Stimulated activated CD4-positive, alpha-beta T cell treated with anti-CD3 and anti-CD28 coated beads, Interleukin-15, amount 100 ng/mL, for 1 hour (primary cell): ENCODE measurements at regions not wholly inside any gene's neighbourhood (a gene's known extent, or its start where the extent isn't known, plus 50 kb on each side); places are given as distances from the start of the nearest gene placed in this dataset.
"Not testable (repeated sequence)": the region's sequence is repeated elsewhere in the genome, so short reads cannot be mapped to it uniquely, and the experiment has no call there.

Experiments
- DNase-seq, 2 donors: peaks; one replicate each; pipeline ENCODE4 v3.0.0-alpha.2; 2020; ENCODE audit warnings: low read depth in 1 of 2, low spot score in 1 of 2

DNA sequence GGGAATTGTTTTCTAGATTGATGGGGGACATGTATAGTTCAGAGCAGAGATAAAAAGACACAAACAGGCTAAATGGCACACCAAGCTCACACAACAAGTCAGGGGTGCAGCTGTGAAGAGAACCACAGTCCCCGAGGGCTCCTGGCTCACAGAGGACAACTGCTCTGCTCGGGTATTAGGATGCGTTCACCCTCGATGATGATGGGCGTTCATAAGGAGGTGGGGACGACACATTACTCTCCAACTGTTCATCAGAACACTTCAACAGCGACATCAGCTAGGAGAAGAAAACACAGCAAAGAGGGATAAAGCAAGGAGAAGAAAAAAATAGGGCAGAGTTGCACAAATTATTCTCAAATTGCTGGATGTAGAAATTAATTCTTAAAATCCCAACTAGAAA is 174.8 kb upstream of the RREB1 start:
- DNase-seq, result no peak

DNA sequence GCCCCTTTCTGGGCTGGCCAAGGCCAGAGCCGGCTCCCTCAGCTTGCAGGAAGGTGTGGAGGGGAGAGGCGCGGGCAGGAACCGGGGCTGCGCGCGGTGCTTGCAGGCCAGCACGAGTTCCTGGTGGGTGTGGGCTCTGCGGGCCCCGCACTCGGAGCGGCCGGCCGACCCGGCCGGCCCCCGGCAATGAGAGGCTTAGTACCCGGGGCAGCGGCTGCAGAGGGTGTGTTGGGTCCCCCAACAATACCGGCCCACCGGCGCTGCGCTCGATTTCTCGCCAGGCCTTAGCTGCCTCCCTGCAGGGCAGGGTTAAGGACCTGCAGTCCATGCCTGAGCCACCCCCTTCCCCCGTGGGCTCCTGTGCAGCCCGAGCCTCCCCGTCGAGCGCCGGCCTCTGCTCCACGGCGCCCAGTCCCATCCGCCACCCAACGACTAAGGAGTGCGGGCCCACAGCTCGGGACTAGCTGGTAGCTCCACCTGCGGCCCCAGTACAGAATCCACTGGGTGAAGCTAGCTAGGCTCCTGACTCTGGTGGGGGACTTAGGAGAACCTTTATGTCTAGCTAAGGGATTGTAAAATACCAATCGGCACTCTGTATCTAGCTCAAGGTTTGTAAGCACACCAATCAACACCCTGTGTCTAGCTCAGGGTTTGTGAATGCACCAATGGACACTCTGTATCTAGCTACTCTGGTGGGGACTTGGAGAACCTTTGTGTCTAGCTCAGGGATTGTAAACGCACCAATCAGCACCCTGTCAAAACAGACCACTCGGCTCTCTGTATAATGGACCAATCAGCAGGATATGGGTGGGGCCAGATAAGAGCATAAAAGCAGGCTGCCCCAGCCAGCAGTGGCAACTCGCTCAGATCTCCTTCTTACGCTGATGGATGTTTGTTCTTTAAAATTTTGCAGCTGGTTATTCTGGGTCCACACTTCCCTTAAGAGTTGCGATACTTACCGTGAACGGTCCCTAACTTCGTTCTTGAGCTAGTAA is 167.4 kb upstream of the RREB1 start:
- DNase-seq, result no peak

DNA sequence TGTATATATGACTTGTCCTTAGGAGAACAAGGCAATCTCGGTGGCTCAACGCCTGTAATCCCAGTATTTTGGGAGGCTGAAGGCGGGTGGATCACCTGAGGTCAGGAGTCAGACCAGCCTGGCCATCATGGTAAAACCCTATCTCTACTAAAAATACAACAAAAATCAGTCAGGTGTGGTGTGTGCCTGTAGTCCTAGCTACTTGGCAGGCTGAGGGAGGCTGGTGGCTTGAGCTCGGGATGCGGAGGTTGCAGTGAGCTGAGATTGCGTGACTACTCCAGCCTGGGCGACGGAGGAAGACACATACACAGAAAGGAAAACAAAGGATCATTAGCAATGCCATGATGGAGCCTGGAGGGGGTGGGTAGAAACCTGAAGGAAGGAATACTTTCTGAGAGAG is 166.6 kb upstream of the RREB1 start:
- DNase-seq, result no peak

DNA sequence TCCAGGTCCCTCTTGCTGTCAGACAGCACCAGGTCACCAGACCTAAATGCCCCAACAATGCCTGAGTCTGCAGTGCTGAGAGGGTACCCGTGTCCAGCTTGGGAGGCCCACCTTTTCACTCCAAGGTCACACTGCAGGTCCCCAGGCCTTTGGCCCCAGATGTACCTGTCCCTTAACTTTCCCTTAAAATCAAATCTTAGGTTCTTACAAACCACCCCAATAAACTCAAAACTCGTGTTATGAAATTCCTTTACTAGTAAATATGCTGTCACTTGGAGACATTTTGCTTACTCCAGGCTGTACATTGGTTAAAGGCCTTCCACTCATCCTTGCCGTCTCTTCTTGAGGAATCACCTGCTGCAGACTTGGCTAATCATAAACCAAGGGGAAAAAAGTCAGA is 165.7 kb upstream of the RREB1 start:
- no peak for DNase-seq

DNA sequence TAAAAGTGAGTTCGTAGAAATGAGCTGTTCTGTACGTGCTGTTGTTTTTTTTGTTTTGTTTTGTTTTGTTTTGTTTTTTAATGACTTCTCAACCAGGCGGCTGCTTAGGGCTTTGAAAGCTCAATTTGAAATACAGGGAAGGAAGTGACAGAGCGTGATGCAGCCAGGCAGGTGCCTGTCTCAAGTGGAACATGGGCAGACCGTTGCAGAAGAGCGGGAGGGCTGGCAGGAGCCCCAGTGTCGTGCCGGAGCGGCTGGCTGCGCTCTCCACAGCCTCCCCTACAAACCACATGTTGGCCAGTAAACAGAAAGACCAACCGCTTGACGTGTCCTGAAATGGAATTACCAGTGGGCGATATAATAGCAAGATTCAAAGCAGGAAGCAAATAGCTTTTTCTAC is 164.9 kb upstream of the RREB1 start:
- no peak for DNase-seq

DNA sequence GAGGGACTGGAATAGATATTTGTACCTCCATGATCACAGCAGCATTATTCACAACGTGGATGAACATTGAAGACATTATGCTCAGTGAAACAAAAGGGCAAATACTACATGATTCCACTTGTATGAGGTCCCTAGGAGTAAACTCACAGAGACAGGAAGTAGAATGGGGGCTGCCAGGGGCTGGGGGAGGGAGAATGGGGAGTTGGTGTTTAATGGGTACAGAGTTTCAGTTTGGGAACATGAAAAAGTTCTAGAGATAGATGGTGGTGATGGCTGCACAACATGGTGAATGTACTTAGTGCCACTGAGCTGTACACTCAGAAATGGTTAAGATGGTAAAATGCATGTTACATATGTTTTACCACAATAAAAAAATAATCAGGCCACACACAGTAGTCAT is 164.3 kb upstream of the RREB1 start:
- DNase-seq, result no peak

DNA sequence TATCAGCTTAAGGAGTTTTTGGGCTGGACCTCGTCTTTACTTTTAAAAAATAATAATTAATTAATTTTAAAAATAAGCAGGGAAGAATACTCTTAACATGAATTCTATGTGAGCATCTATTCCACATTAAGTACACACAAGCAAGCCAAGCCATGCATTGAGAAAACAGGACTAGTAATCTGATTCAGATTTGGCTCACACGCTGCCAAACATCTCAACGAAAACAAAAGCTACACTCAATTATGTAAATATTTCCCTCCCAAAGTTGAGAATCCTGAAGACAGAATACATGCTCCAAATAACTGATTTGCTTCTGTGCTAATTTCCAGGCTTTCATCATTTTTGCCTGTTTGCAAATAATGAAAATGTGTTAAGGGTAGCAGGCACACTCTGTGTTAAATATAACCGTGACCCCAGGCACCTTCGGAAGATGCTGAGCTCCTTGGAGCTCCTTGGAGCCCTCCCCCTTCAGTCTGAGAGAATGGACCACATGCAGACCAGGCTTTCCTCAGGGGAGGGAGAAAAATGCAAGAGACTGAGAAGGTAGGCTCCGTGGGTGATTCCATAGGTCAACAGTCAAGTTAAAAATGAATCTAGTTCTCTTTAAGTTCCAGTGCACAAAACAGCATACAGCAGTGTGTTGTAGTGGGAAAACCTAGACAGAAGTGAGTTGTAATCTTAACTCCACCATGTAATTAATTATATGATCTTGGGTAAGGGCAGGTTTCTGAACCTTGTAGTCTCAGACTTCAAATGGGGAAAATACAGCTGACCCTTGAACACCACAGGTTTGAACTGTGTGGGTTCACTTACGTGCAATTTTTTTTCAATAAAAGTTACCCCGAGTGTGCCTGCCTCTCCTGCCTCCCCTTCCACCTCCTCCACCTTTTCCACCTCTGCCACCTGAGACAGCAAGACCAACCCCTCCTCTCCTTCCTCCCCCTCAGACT is 161.3 kb upstream of the RREB1 start:
- no peak for DNase-seq

DNA sequence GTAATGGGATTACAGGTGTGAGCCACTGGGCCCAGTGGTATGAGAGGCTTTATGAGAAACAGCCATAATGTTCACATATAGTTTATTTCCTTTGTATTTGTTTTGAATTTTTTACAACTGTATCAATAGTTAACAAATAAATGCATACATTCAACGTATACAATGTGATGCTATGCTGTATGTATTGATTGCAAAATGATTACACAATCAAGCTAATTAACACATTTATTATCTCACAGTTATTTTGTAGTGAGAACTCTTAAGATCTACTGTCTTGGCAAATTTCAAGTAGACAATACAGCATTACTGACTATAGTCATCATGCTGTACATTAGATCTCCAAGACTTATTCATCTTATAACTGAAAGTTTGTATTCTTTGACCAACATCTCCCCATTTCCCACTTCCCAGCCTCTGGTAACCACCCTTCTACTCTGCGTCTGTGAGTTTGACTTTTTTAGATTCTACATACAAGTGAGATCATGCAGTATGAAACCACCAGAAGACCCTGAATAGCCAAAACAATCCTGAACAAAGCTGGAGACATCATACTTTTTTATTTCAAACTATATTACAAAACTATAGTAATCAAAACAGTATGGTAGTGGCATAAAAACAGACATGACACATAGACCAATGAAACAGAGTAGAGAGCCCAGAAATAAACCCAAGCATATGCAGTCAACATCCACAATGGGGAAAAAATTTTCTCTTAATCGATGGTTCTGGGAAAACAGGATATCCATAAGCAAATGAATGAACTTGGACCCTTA is 157.2 kb upstream of the RREB1 start:
- no peak for DNase-seq

DNA sequence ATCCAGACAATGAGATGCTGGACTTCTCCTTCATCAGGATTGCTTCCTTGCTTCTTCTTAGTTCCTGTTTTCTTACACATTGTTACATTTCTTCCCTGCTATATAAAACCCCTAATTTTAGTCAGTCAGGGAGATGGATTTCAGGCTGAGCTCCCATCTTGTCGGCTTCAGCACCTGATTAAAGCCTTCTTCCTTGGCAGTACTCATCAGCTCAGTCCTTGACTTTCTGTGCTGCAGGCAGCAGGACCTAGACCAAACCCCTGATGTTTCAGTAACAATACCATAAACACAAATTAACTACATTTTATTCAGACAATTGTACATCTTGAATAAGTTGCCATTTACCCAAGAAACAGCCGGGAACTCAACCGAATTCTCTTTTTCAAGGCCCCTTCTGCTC is 156.4 kb upstream of the RREB1 start:
- no peak for DNase-seq

DNA sequence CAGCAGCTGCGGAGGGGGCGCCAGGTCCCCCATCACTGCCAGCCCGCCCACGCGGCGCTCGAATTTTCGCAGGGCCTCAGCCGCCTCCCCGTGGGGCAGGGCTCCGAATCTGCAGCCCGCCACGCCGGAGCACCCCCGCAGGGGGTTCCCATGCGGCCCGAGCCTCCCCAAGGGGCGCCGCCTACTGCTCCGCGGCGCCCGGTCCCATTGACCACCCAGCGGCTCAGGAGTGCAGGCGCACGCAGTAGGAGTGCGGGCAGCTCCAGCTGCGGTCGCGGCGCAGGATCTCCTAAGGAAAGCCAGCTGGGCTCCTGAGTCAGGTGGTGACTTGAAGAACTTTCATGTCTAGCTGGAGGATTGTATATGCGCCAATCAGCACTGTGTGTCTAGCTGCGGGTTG is 155.3 kb upstream of the RREB1 start:
- DNase-seq, result no peak

DNA sequence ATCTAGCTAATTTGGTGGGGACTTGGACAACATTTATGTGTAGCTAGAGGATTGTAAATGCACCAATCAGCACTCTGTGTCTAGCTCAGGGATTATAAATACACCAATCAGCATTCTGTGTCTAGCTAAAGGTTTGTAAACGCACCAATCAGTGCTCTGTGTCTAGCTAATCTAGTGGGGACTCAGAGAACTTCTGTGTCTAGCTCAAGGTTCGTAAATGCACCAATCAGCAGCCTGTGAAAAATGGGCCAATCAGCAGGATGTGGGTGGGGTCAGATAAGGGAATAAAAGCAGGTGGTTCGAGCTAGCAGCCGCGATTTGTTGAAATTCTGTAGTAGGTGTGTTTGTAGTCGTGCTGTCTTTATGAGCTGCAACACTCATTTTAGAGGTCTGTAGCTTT is 154.8 kb upstream of the RREB1 start:
- not testable (repeated sequence) for DNase-seq

DNA sequence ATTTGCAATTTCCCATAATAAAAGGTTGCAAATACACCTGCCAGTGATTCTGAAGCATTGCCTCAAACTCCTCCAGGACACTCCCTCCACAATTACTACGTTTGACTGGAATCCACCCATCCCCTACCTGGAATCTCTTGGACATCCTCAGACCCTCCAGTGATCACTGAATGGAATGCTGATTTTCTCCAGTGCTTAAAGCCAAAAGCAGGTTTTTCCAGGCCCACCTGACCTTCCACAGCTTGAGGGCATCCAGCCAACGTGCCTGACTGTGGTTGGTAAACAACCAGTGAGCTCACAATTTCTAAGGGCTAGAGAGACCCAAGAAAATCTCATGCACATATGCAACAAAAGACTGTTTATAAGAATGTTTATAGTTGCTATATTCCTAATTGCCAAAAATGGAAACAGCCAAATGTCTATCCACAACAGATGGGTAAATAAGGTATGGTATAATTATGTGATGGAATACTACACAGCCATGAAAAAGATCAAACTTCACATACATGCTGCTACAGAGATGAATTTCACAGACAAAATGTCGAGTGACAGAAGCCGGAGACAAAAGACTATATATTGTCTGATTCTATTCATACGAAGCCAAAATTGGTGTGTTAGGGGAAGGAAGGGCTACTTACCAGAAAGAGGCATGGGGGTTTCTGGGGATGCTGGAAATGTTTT is 147.1 kb upstream of the RREB1 start:
- DNase-seq, result no peak

DNA sequence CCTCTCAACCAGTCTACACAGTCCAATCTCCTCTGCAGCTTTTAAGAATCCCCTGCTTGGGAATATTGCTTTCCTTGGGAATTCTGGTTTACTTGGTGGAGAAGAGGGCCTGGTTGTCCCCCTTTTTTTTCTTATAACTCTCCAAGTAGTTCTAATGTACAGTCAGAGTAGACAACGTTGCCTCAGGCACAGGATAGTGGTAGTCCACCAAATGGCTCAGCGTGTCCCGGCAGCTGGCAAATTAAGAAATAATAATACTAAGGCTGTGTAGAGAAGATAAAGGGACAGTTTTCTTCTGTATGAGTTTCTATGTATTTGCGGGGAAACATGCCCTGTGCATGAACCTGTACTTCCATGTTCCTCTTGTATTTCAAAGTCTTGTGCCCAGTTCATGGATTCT is 145.7 kb upstream of the RREB1 start:
- DNase-seq, result no peak

DNA sequence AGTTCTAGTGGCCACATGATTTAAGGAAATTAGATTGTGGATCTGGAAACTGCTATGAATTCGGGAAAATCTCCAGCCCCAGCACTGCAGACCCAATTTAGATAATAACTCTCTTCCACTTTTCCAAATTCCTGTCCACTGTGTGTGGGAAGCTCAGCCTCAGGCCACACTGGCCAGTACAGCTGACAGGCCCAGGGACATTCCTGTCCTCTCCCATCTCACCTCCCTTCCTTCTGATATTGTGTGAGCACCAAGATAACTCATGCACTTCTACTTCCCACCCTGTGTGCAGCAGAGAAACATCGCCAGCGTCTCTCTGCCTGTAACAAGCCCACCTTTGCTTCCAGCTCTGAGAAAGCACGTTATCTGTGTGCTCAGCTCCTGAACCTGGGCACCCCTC is 145.1 kb upstream of the RREB1 start:
- DNase-seq, result no peak

DNA sequence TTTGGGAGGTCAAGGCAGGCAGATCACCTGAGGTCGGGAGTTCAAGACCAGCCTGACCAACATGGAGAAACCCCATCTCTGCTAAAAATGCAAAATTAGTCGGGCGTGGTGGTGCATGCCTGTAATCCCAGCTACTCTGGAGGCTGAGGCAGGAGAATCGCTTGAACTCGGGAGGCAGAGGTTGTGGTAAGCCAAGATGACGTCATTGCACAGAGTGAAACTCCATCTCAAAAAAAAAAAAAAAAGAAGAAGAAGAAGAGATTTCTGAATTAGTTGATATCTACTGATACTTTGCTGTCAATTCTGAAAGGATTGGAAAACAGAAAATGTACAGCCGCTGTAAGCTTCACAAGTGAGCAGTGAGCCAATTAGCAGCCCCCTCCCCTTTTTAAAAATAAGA is 144.4 kb upstream of the RREB1 start:
- not testable (repeated sequence) for DNase-seq

DNA sequence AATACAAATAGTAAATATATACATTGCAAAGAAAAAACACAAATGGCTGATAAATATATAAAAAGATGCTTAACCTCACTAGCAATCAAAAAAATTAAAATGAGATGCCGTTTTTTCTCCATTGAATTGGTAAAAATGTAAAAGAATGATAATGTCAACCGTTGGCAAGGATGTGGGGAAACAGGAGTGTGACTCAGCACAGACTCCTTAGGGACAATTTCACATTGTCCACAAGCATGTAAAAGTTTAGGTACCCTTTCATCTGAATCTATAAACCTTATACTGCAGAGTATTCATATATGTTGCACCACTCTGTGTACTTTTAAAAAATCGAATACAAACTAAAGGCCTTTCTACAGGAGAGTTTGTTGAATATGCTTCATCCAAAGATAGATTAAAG is 143.1 kb upstream of the RREB1 start:
- no peak for DNase-seq

DNA sequence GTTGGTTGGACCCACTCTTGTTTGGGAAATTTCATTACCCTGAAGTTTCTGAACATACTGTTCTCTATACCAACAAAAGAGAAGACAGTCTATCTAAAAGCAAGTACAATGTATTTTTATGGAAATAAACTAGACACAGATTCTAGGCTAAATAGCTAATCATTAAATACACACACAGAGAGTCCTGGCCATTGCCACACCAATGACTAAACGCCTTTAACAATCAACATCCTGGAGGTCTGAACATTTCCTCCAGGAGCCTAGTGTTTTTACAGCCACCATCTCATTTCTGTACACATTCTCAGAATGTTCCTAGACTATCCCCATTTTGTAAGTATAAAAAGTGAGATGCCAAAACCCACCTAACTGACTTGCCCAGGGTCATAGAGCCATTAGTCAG is 141.6 kb upstream of the RREB1 start:
- no peak for DNase-seq

DNA sequence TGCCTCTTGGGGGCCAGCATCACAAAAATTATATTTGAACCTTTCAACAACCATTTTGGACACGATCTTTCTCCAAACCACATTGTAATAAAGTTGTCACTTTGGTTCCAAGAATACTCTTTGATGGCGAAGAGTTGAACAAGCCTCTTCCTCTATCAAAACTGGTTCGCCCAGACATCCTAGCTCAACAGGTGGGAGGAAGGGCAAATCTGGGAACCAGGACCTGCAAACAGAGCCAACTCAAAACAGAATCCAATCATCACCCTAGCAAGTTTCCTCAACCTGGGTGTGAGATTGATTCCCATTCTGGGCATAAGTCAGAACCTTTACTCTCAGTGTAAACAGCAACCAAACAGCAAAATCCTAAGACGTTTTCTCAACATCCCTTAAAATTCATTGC is 141.2 kb upstream of the RREB1 start:
- DNase-seq, result no peak

DNA sequence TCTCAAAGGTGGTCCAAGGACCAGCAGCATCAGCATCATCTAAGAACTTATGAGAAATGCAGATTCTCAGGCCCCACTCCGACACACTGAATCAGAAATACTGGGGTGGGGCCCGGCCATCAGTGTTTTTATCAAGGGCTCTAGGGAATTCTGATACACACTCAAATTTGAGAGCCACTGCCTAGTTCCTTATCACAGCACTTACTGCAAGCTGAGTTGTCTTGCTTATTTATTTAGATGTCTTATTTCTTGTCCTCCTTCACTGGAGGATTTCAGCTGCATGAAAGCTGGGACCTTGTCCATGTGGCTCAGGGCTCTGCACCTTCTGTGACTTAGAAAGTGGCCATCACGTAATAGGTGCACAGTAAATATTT is 139.4 kb upstream of the RREB1 start:
- DNase-seq, result no peak

DNA sequence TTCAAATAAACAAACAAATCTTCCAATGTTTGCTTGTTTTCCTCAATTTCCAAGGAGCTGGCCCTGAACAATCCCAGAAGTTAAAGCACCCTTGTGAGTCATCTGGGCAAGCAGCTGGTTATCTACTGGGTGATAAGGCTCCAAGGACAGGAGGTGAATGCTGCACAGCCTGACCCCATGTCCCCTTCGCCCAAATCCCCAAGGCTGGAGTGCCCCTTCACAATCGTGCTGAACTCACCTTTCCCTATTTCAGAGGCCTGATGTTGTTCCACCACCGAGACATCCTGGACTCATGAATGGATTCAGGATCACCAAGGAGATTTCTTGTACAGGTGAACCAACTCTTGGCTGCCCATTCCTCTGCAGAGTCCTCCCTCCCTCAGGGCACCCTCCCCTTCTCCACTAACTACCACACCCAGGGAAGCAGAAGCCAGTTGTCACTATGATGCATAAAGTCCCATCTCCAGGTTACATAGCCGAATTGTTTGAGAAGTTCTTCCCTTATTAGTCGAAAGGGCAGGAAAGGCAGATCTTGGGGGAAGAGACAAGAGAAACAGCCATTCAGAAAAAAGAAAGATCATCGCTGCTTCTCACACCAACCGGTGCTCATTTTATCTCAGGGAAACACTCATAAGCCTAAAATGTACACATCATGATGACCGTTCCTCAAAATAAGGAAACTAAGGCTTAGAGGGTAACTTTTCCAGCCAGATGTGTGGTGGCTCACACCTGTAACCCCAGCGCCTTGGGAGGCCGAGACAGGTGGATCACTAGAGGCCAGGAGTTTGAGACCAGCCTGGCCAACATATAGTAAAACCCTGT is 138.8 kb upstream of the RREB1 start:
- no peak for DNase-seq
